ENCODE measurements at regions not wholly inside any gene's neighbourhood (a gene's known extent, or its start where the extent isn't known, plus 50 kb on each side); places are given as distances from the start of the nearest gene placed in this dataset.
"Not testable (repeated sequence)": the region's sequence is repeated elsewhere in the genome, so short reads cannot be mapped to it uniquely, and the experiment has no call there.

DNA sequence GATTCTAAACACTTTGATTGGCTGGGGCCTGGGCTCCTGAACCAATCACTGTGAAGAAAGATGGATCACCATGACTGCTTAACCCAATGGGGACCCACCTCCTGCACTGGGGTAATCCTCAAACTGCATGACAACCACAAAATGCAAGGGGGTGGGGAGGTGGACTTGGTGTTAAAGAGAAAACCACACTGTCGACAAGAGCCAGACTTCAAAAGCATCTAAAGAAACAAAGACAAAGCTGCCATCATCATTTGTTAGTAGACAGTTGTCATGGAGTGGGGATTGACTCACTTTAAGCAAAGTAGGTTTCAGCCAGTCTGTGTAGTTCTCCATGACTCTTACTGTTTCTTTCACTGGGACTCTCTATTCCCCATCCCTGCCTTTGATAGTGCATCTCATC lies 433.8 kb downstream of the PLPP3 start:
- DNase-seq: no peak

GRCh38 chr1:56142301-56142700 lies 437.1 kb downstream of the PLPP3 start:
- DNase-seq: no peak

DNA sequence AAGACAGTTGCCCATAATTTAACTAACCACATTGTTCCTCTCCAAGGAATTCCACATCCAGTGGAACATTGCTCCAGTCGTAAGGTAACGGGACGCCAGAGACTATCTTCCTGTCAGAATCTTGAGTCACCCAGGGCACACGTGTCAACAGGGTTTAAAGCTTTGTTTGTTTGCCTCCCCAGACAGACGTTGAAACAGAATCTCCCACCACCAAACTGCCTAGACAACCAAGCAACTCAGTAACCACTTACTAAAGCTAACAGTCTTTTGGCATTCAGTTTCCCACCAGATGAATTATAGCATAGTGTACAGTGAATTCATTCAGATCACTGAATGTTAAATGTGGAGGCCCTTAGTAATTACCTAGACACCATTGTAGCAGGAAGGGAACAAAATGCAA lies 439.5 kb downstream of the PLPP3 start:
- DNase-seq: no peak

- DNase-seq: peak; percentile 69
Observed at GRCh38 chr1:56137521-56138505, 441.6 kb downstream of the PLPP3 start.

- DNase-seq: no peak
Observed at GRCh38 chr1:56137090-56137489, 442.3 kb downstream of the PLPP3 start.

- no peak for DNase-seq
Observed at GRCh38 chr1:56135864-56136147, 443.6 kb downstream of the PLPP3 start.

- no peak for DNase-seq
Observed at GRCh38 chr1:56135069-56135863, 444.1 kb downstream of the PLPP3 start.

DNA sequence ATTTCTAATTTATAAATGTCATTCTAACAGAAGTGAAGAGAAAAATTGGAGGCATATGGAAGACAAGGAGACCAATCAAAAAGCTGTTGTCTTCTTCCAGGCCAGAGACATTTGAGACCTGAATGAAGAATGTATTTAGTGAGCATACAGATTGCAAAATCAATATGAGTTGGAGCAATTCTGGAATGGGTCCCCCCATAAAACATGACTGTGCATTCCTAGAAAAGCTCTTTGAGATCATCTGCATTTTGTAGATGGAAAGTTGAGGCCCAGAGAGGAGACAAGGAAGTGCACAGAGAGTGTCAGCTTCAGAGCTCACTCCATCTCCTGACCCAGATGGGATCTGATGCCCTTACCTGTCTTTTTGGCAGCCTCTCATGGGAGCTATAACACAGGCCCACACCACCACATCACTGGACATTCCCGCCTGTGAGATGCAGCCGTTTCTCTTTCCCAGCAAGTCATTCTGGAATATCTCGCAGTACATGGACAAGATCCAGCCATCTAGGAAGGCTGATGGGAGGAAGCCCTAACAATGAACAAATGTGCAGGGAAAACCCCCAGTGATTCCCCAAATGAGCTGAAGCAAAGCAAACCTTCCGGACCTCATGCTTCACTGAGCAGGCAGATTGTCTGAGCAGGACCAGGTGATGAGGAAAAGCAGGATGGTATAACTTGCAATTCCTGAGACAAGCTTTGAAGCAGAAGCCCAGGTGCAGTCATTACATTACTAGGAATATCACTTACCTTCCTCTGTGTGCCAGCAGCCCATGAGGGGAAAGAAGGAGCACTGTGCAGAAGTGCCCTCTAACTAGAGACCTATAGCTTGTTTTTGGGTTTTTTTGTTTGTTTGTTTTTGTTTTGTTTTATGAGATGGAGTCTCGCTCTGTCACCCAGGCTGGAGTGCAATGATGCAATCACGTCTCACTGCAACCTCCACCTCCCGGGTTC lies 445.6 kb downstream of the PLPP3 start:
- DNase-seq: no peak

- DNase-seq: no peak
Observed at GRCh38 chr1:56132520-56132919, 446.8 kb downstream of the PLPP3 start.

- DNase-seq: no peak
Observed at GRCh38 chr1:56129837-56130236, 449.5 kb downstream of the PLPP3 start.

DNA sequence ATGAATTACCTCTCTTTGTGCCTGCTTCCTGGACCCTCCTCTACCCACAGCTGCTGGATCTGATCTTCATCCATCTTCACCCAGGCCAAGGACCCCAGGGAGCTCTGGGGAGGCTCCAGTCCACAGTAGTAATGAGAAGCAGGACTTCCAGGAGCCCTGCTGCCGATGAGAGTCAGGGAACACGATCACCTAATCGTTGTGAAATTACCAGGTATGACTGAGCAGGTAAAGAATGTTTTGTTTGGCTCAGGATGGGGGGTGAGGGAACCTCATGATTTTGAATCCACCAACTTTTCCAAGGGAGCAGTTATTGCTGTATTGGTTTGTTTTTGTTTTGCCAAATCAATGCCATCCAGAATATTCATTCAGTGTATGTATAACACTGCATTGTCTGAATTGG lies 454.0 kb downstream of the PLPP3 start:
- DNase-seq: no peak

- DNase-seq: no peak
Observed at GRCh38 chr1:56123826-56124225, 455.5 kb downstream of the PLPP3 start.

DNA sequence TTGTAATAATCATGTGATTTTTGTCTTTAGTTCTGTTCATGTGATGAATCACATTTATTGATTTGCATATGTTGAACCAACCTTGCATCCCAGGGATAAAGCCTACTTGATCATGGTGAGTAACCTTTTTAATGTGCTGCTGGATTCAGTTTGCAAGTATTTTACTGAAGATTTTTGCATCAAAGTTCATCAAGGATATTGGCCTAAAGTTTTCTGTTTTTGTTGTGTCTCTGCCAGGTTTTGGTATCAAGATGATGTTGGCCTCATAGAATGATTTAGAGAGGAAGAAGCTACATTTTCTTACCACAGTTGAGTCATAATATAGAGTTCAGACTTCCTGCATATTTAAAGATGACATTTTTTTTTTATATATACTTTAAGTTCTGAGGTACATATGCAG lies 455.9 kb downstream of the PLPP3 start:
- no peak for DNase-seq

DNA sequence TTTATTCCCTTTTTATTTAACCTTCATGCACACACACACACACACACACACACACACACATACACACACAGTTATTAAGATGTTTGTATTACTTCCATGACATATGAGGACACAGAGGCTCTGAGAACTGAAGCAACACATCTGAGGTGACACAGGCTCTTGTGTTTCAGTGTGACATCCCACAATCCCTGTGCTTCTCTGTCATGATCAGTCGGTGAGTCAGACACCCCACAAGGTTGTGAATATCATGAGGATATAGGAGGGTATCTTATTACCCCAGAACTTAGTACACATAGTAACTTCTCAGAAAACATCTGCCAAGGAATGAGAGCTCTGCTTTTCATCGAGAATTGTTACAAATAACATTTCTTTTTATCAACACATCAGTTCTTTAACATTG lies 459.3 kb downstream of the PLPP3 start:
- no peak for DNase-seq

GRCh38 chr1:56118676-56119075 lies 460.7 kb downstream of the PLPP3 start:
- DNase-seq: not testable (repeated sequence)

DNA sequence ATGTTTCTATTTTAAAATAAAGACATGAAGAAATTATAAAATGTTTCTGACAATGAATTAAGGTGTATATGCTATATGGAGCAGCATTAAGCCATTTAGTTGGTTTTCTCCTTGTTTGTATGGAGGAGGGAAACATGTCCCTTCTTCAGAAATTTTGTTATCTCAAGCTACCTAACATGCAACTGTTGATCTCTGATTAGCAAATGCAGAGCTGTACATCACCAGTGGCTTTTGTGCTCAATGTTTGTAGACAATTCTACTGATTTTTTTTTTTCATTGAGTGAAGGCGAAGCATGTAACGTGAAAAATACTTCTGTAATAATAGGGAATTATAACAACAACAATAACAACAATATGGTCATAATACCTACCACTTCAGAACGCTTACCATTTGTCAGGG lies 463.7 kb downstream of the PLPP3 start:
- DNase-seq: peak; percentile 4

- no peak for DNase-seq
Observed at GRCh38 chr1:56113679-56114078, 465.7 kb downstream of the PLPP3 start.

GRCh38 chr1:56107275-56107638 lies 472.1 kb downstream of the PLPP3 start:
- no peak for DNase-seq

GRCh38 chr1:56106531-56107274 lies 472.7 kb downstream of the PLPP3 start:
- no peak for DNase-seq

DNA sequence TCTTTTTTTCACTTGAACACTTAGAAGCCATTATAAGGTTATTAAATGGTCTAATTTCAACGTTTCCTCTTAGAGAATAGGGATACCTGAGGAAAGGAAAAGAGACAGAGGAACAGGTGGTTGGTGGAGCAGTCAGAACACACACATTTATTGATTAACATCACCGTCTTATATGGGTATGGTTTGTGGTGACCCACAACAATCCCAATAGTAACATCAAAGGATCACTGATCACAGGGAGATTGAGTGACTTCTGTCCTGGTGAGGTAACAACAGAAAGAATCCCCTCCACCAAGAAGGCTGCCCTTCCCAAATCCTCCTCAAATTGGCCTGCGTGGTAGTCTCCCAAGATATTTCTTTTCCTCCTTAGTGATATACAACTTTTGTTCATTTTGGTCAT lies 474.0 kb downstream of the PLPP3 start:
- no peak for DNase-seq

DNA sequence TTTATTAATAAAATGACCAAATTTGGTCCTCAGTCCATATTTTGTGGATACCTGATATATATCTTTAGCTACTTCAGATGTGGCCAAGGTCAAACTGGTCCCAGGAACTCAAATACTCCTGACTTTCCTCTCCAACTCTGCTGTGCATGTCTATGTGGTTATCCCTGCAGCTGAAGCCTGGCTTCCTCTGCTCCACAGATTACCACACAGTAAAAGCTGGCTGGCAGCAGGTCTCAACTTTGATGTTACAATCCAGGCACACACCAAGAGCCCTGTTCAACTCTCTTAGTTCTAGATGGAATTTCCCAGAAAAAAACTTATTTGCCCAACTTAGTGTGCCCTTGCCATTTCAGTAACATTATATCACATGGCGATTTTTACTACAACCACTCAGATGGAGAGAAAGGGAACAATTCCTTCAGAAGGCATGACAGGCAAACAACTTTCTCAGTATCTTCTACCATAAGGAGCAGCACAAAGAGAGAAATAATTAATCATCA lies 479.5 kb downstream of the PLPP3 start:
- DNase-seq: no peak

DNA sequence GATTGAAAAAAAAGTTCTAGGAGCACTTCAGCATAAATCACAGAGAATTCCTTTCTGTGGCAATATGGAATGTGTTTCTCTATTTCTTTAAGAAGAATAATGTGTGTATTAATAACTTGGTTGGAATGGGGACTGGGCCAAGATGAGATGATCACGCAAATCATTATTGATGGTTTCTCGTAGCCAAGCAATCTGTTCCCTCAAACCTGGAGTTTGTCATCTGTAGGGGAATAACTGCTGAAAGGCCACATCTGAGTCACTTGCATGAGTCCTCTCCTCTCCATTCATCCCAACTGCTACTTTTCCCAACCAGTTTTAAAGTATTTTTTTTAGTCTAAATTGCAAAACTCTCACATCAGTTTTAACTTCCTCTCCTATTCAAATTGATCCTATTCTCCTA lies 480.4 kb downstream of the PLPP3 start:
- no peak for DNase-seq
